ENCODE measurements at regions not wholly inside any gene's neighbourhood (a gene's known extent, or its start where the extent isn't known, plus 50 kb on each side); places are given as distances from the start of the nearest gene placed in this dataset.

GRCh38 chr10:113259576-113260226, 293.2 kb upstream of the HABP2 start:
- no peak for DNase-seq

GRCh38 chr10:113261161-113261560, 291.7 kb upstream of the HABP2 start:
- DNase-seq = no peak

DNA sequence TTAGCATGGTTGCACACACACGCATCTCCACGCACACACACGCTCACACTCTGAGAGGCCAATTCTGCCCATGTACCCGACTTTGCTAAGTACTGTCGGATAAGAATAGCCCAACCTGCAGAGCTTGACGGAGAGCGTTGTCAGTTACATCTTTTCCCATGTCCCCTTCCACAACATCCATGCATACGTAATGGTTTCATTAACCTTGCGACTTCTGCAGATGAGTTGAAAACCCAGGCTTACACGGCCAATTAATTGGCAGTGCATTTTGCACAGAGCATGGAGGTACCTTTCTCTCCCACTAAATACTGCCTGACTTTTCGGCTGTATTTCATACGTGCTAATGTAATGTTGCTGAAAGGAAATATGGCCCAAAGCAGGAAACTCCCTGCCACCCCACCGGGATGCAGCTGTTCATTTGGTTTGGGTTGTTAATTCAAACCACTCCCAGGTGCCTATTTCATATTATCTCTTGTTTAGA, 291.2 kb upstream of the HABP2 start:
- no peak for DNase-seq

DNA sequence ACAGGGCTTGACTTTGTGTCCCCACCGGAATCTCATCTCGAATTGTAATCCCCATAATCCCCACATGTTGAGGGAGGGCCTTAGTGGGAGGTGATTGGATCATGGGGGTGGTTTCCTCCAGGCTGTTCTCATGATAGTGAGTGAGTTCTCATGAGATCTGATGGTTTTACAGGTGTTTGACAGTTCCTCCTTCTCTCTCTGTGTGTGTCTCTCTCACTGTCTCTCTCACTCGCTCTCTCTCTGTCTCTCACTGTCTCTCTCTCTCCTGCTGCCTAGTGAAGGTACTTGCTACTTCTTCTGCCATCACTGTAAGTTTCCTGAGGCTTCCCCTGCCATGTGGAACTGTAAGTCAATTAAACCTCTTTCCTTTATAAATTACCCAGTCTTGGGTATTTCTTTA, 289.8 kb upstream of the HABP2 start:
- no peak for DNase-seq

DNA sequence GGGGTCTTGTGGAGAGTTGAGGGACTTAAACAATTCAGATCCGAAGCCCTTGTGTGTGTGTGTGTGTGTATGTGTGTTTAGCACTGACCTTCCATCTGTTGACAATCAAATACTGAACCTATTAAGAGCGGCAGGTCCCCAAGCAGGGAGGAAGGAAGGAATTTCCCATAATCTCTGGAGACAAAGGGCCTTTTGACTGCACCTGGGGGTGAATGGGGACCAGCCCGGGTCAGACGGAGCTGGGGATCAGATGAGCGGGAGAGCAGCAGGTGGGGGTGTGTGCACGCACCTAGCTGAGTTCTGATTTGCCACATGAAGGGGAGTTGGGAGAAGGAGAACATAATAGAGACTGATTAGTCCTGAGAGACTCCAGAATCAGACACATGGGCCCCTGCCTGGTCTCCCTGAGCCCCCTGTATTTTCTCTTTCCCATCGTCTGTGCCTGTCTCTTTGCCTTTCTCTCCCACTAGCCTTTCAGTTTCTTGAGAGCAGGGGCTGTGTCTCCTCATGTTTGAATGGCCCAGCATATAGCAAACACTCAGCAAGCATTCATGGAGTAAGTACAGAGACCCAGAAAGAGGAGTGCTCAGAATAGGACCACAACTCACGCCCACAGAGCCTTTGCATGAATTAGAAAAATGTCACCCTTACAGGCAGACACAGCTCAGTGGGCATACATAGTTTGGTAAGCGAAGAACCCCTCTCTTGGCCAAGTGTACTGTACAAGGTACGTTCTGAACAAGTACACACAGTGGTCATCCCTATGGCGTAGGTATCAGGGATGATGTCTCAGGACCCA, 288.3 kb upstream of the HABP2 start:
- no peak for DNase-seq

- DNase-seq = no peak
These were observed 286.7 kb upstream of the HABP2 start for GRCh38 chr10:113266147-113266546.

DNA sequence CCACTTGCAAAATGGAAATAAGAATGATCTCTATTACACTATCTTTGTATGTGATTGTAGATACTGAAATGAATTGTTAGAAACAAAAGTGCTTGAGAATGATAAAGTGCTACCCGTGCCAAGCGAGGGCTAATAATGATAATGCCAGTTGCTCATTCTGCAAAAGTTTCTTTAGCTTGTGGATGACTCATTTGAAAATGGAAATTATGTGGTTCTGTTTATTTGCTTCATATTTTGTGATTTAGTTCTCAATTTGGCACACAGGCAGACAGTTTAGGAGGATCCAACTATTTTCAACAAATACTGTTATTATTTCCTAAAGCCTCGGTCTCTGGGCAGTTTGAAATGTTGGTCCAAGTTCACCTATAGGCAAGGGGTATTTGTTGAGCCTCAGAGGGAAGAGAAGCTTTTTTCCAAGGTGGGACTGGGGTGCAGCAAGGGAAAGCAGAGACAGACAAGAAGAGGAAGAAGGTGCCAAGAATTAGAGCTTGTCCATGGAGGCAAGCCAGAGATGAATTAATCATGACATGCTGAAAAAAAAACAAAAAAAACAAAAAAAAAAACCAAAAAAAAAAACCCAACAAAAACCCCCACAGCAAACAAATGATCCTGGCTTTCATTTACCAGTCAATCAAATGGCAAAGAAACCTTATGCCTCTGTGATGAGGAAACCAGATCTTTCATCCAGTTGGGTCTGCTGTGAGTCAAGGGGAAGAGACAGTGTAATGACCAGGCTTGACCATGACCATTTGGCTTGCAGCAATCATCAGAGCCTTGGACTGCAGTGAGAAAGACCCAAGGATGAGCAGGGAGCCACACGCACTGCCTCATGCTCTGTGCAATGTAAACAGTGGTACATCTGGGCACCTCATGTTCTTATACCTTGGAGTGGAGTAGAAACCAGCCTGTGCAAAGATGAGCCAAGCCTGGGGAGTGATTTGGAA, 285.0 kb upstream of the HABP2 start:
- peak; percentile 54 for DNase-seq

DNA sequence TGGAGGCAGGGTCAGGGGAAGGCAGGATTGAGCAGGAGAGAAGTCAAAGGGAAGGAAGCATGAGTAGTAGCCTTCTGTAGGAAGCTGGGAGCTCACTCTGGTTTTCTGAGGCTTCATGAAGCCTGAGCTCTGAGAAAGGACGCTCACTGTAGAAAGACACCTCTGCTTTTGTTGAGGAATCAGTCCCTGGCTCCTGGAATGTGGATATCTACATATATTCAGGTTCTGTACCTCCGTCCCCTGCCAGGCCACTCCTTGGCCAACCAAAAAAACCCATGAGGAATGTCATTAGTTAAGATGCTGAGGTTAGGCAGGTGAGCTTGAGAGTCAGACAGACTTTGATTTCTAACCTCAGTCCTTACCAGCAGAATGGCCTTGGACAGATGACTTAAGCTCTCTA, 283.5 kb upstream of the HABP2 start:
- DNase-seq = no peak

DNA sequence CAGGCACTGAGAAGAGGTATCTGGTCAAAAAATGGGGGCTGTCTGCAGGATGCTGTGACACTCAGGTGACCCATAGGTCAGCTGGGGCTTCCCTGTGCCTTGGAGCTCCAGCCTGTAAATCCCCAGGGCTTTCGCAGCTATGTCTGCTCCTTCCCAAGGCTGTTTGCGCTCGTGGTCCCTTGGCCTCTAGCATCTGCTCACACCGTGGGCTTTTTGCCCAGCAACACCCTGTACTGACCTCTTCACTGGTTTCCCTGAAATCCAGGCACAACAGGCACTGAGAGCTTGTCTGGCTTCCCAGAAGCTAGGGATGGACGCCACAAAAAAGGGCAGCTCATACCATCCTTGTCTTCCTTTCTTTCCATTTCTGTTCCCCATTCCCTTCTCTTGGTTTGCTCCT, 280.3 kb upstream of the HABP2 start:
- no peak for DNase-seq

GRCh38 chr10:113273181-113274163, 279.4 kb upstream of the HABP2 start:
- DNase-seq = no peak

- DNase-seq = peak; percentile 44
These were observed 278.6 kb upstream of the HABP2 start for GRCh38 chr10:113274176-113274829.

- no peak for DNase-seq
These were observed 274.6 kb upstream of the HABP2 start for GRCh38 chr10:113278221-113278620.

DNA sequence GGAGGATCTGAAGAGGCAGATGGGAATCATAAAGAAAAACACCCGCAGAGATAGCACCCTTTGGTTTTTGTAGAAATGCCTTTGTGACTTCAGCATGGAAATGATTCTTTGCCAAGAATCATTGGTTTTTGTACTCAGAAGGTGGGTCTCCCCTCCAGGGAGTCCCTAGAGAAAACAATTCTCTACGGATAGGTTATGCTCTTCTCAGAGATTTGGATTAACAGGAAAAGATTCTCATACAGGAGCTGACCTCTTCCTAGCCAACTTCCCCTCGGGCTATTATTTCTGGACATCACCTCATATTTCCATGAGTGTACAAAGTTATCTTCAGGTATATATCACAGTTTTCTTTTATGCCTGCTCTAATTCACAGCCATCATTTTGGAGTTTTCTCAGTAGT, 274.2 kb upstream of the HABP2 start:
- DNase-seq = no peak

DNA sequence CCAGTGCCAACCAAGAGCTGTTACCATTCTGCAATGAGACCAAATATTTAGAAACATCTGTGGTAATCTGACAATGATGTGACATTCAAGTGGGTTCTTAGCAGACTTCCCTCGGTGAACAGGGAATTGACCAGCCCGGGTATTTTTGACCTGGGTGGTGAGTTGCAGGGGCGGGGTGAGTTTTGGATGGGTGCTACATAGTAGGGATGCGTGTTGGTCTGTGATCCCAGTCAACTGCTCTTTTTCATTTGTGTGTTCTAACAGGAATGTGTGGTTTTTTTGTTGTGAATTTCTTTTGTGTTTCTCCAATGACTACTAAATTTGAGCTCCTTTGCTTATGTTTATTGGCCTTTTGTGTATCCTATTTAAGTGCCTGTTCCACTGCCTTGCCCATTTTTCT, 273.6 kb upstream of the HABP2 start:
- DNase-seq = no peak

GRCh38 chr10:113282564-113282963, 270.3 kb upstream of the HABP2 start:
- no peak for DNase-seq

- no peak for DNase-seq
These were observed 269.7 kb upstream of the HABP2 start for GRCh38 chr10:113283189-113283588.

DNA sequence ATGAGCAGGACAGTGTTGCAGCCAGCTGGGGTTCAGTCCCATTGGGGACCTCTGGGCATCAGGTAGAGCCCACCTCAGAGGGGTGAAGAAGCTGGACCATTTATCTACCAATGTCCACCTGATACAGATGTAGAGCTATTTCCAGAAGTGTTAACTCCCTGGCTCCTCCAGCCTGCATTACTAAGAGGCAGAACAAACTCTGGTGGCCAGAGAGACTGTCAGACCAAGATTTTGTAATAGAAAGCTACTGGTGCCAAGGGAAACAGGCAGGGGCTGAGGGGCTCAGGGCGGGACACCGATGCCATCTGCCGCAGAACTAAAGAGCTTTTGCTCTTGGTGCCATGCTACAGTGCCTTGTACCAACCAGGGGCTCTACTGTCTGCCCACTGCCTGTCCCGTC, 268.2 kb upstream of the HABP2 start:
- no peak for DNase-seq

DNA sequence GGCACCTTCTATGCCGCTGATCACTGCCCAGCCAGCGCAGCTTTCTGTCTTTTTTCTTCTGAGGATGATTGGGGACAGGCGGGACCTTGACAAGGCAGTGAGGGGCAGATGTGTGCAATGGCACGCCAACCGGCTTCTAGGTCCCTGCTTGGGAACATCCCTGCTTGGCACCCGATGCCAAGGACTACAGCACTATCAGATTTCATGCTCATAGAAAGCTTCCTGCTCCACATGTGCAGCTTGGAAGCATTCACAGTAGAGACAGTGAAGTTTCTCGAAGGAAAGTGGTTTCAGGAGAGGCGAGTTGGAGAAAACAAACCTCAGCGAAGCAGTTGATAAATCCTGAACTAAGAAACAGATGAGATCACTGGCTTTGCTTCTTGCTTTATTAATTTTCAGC, 267.5 kb upstream of the HABP2 start:
- no peak for DNase-seq

DNA sequence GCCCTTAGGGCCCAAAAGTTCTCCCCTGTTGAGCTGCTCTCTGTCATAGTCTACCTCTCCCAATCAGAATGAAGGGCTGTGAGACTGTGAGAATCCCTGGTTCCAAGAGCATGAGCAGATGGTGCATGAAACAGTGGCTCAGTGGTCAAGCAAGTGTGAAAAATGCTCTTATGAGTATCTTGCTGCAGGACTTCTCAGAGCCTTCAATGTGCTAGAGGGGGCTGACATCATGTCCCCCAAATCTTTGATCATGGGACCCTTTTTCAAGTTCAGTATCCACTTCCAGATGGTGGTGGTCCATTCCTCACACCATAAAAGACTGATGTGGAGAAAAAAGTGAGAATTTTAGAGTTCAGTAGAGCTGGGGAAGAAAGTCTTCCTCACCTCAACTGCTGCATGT, 265.3 kb upstream of the HABP2 start:
- DNase-seq = no peak

GRCh38 chr10:113290137-113290536, 262.7 kb upstream of the HABP2 start:
- no peak for DNase-seq

GRCh38 chr10:113291413-113291812, 261.4 kb upstream of the HABP2 start:
- DNase-seq = no peak

DNA sequence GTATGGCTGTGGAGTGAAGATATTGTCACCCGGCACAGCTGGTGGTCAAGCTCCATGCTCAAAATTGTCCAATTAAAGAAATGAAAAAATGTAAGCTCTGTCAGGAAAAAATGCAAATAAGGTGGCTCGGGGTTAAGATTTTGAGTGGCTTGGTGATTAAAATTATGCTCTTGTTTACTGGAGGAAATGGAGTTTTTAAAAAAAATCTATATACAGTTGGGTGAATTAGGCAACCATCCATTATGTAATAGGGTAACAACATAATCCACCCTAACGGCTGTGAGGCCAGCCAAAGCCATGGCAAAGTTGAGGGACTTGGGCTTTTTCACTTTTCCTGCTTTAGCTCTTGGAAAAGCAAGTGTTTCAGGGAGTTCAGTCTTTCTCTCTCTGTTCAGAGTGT, 260.8 kb upstream of the HABP2 start:
- no peak for DNase-seq

All from EL (cell line).